Adrenal gland (tissue), 5 donors: ENCODE measurements at regions not wholly inside any gene's neighbourhood (a gene's known extent, or its start where the extent isn't known, plus 50 kb on each side); places are given as distances from the start of the nearest gene placed in this dataset.

Experiments
- POLR2A ChIP-seq, 2 donors: fragments of 450-650 bp; IDR thresholded peaks; one replicate each; pipeline ENCODE4 v1.6.1; 2017; ENCODE audit warnings: antibody characterized with exemption in 2 of 2, mild to moderate bottlenecking in 2 of 2, moderate library complexity in 1 of 2
- TF ChIP-seq, protein P1 (sequence below), 6 experiments: fragments of 450-650 bp in 4 of 6; fragments of 200-600 bp in 2 of 6; sonication (generic) in 1 of 6; IDR thresholded peaks; 1 replicate in 5 of 6; 2 replicates in 1 of 6; pipeline versions ENCODE4 v1.5.1 to v1.8.0; 2016 to 2021; ENCODE audit warnings: antibody characterized with exemption in 6 of 6, mild to moderate bottlenecking in 2 of 6, moderate library complexity in 1 of 6
- donor health status: DM: no; HTN: no; CAD: no.

DNA sequence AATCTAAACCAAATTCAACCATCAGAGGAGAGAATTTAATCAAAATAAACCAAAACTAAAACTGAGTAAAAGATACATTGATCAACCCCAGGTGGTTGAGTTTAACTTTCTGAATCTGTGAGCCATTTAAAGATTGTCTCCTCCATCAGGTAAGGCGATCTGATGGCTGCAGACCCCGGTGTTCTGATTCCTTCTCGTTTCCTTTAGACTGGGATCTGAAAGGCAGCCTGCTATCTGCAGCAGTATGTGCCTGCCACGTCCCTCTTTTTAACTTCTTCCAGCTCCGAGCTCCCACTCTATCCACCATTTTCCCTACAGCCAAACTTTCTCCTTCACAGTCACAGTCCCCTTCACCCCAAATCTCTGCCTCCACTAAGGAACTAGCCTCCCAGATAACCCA, 66.1 kb upstream of the ARHGAP32 start:
- TF ChIP-seq, protein P1, sequence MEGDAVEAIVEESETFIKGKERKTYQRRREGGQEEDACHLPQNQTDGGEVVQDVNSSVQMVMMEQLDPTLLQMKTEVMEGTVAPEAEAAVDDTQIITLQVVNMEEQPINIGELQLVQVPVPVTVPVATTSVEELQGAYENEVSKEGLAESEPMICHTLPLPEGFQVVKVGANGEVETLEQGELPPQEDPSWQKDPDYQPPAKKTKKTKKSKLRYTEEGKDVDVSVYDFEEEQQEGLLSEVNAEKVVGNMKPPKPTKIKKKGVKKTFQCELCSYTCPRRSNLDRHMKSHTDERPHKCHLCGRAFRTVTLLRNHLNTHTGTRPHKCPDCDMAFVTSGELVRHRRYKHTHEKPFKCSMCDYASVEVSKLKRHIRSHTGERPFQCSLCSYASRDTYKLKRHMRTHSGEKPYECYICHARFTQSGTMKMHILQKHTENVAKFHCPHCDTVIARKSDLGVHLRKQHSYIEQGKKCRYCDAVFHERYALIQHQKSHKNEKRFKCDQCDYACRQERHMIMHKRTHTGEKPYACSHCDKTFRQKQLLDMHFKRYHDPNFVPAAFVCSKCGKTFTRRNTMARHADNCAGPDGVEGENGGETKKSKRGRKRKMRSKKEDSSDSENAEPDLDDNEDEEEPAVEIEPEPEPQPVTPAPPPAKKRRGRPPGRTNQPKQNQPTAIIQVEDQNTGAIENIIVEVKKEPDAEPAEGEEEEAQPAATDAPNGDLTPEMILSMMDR (IDR thresholded peaks at IDR 0.05): no peak
- TF ChIP-seq POLR2A (IDR thresholded peaks at IDR 0.05): no peak
